GM12873 (cell line): ENCODE measurements at regions not wholly inside any gene's neighbourhood (a gene's known extent, or its start where the extent isn't known, plus 50 kb on each side); places are given as distances from the start of the nearest gene placed in this dataset.

Experiments used
- CTCF ChIP-seq: IDR thresholded peaks from 2 replicates; pipeline ENCODE4 v1.5.1; 2012; ENCODE audit warnings: low read depth, mild to moderate bottlenecking, moderate library complexity, low read length, control low read depth; ENCODE audit not compliant: insufficient read depth; ENCODE audit errors: missing control alignments

GRCh38 chr13:111413407-111414187 is 93.2 kb downstream of the TEX29 start:
- TF ChIP-seq CTCF: no peak

GRCh38 chr13:111414341-111414740 is 93.9 kb downstream of the TEX29 start:
- TF ChIP-seq CTCF: no peak

GRCh38 chr13:111415246-111415645 is 94.8 kb downstream of the TEX29 start:
- no peak for TF ChIP-seq CTCF

GRCh38 chr13:111415765-111416164 is 95.3 kb downstream of the TEX29 start:
- TF ChIP-seq CTCF: no peak

- TF ChIP-seq CTCF: no peak
These were observed 97.7 kb downstream of the TEX29 start for GRCh38 chr13:111418101-111418500.

GRCh38 chr13:111420113-111420876 is 99.9 kb downstream of the TEX29 start:
- TF ChIP-seq CTCF: no peak

GRCh38 chr13:111421216-111421615 is 100.8 kb downstream of the TEX29 start:
- no peak for TF ChIP-seq CTCF
